ENCODE measurements at regions not wholly inside any gene's neighbourhood (a gene's known extent, or its start where the extent isn't known, plus 50 kb on each side); places are given as distances from the start of the nearest gene placed in this dataset.

- H3K4me1 ChIP-seq (ENCODE audit: insufficient read depth, low read length) = no peaks in the 10 kb centered on the region; the same call in 1 of the 2 replicates
- no peak overlapping the region for H3K9ac ChIP-seq (ENCODE audit: low read depth, low read length)
- H3K27ac ChIP-seq (ENCODE audit: low read length) = no peak overlapping the region
- H3K36me3 ChIP-seq (ENCODE audit: insufficient read depth, low read depth, low read length) = no peaks in the 10 kb centered on the region
- H3K4me3 ChIP-seq (ENCODE audit: low read length) = no peak overlapping the region
- no peaks in the 10 kb centered on the region for H3K9me3 ChIP-seq (ENCODE audit: insufficient read depth, low read depth, low read length)
- H3K27me3 ChIP-seq (ENCODE audit: insufficient read depth, low read length) = no peaks in the 10 kb centered on the region
Observed at GRCh38 chr5:3827624-3828023, 232.0 kb downstream of the IRX1 start.

- Histone ChIP-seq H3K36me3 (ENCODE audit: insufficient read depth, low read depth, low read length) (no peaks in the 10 kb centered on the region), H3K4me3 (ENCODE audit: low read length) (no peak overlapping the region), H3K9ac (ENCODE audit: low read depth, low read length) (no peak overlapping the region), H3K4me1 (ENCODE audit: insufficient read depth, low read length) (no peaks in the 10 kb centered on the region; the same call in 1 of the 2 replicates), H3K9me3 (ENCODE audit: insufficient read depth, low read depth, low read length) (no peaks in the 10 kb centered on the region), H3K27me3 (ENCODE audit: insufficient read depth, low read length) (no peaks in the 10 kb centered on the region), H3K27ac (ENCODE audit: low read length) (no peak overlapping the region)
Observed at GRCh38 chr5:3828761-3829160, 233.1 kb downstream of the IRX1 start.

GRCh38 chr5:3833566-3833965, 237.9 kb downstream of the IRX1 start:
- no peak overlapping the region for H3K27ac ChIP-seq (ENCODE audit: low read length)

DNA sequence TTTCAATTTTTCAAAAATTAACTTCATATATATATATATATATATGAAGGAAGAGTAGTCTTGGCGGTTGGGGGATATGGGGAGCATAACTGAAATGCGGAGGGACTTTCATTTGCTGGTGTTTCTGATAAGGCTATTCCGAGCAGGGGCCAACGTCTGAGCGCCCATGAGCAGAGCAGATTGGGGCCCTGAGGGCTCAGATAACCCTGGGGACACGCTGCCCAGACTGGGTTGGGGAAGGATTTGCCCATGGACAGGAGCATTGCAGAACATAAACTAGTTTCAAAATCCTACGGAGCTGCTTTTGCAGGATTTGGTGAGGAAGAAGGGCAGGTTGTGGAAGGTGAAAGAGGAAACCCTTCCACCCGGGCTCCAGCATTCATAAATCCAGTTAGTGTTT, 240.2 kb downstream of the IRX1 start:
- H3K4me1 ChIP-seq (ENCODE audit: insufficient read depth, low read length) = no peaks in the 10 kb centered on the region
- H3K4me3 ChIP-seq (ENCODE audit: low read length) = no peak overlapping the region
- H3K9me3 ChIP-seq (ENCODE audit: insufficient read depth, low read depth, low read length) = no peaks in the 10 kb centered on the region
- H3K27me3 ChIP-seq (ENCODE audit: insufficient read depth, low read length) = no peaks in the 10 kb centered on the region
- no peak overlapping the region for H3K9ac ChIP-seq (ENCODE audit: low read depth, low read length)
- H3K27ac ChIP-seq (ENCODE audit: low read length) = no peak overlapping the region
- H3K36me3 ChIP-seq (ENCODE audit: insufficient read depth, low read depth, low read length) = no peaks in the 10 kb centered on the region

More at GRCh38 chr5:3833566-3833965, 237.9 kb downstream of the IRX1 start:
- Histone ChIP-seq H3K4me1 (ENCODE audit: insufficient read depth, low read length) (no peaks in the 10 kb centered on the region), H3K27me3 (ENCODE audit: insufficient read depth, low read length) (no peaks in the 10 kb centered on the region), H3K4me3 (ENCODE audit: low read length) (no peak overlapping the region), H3K9me3 (ENCODE audit: insufficient read depth, low read depth, low read length) (no peaks in the 10 kb centered on the region), H3K36me3 (ENCODE audit: insufficient read depth, low read depth, low read length) (no peaks in the 10 kb centered on the region), H3K9ac (ENCODE audit: low read depth, low read length) (no peak overlapping the region)

DNA sequence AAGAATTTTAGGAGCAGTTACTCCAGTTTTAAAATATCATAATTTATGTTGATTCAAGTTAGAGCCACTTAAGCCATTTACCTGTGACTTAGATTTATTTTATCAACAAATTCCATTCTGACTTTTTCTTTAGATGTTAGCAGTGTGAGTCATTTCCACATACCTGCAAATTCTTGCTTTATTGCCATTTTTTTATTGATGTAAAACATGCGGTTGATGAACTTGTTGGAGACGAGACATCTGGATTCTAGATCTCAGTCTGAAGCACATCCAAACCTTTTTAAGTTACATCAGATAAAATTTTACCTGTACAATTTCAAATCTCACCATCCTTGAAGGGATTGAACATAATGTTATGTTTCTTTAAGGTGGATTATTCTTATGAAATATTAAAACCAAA, 240.9 kb downstream of the IRX1 start:
- Histone ChIP-seq H3K9ac (ENCODE audit: low read depth, low read length) (no peak overlapping the region), H3K27ac (ENCODE audit: low read length) (no peak overlapping the region), H3K36me3 (ENCODE audit: insufficient read depth, low read depth, low read length) (no peaks in the 10 kb centered on the region), H3K4me1 (ENCODE audit: insufficient read depth, low read length) (no peaks in the 10 kb centered on the region), H3K4me3 (ENCODE audit: low read length) (no peak overlapping the region), H3K27me3 (ENCODE audit: insufficient read depth, low read length) (no peaks in the 10 kb centered on the region), H3K9me3 (ENCODE audit: insufficient read depth, low read depth, low read length) (no peaks in the 10 kb centered on the region)

GRCh38 chr5:3837506-3837905, 241.9 kb downstream of the IRX1 start:
- no peaks in the 10 kb centered on the region for H3K9me3 ChIP-seq (ENCODE audit: insufficient read depth, low read depth, low read length)

DNA sequence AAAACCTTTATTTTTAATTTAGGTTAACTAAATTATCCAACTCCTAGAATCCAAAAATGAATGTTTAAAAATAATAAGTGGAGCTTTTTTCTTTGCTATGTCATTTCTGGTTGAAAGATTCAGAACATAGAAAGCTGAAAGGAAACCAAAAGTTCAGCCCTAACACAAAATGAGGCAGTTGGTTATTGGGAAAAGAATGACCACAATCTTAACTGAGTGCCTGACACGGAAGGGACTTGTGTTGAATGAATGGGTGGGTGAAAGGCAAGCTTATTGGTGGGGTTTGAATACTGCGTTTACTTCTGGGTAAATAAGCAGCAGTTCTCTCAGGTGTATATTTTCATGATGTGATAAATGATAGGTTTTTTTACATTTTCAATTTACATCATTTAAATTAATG, 243.5 kb downstream of the IRX1 start:
- H3K27ac ChIP-seq (ENCODE audit: low read length) = no peak overlapping the region
- no peaks in the 10 kb centered on the region for H3K9me3 ChIP-seq (ENCODE audit: insufficient read depth, low read depth, low read length)
- no peaks in the 10 kb centered on the region for H3K4me1 ChIP-seq (ENCODE audit: insufficient read depth, low read length)
- H3K36me3 ChIP-seq (ENCODE audit: insufficient read depth, low read depth, low read length) = no peaks in the 10 kb centered on the region
- no peak overlapping the region for H3K4me3 ChIP-seq (ENCODE audit: low read length)
- H3K9ac ChIP-seq (ENCODE audit: low read depth, low read length) = no peak overlapping the region
- H3K27me3 ChIP-seq (ENCODE audit: insufficient read depth, low read length) = no peaks in the 10 kb centered on the region

More at GRCh38 chr5:3837506-3837905, 241.9 kb downstream of the IRX1 start:
- Histone ChIP-seq H3K27ac (ENCODE audit: low read length) (no peak overlapping the region), H3K27me3 (ENCODE audit: insufficient read depth, low read length) (no peaks in the 10 kb centered on the region), H3K4me1 (ENCODE audit: insufficient read depth, low read length) (no peaks in the 10 kb centered on the region), H3K4me3 (ENCODE audit: low read length) (no peak overlapping the region), H3K9ac (ENCODE audit: low read depth, low read length) (no peak overlapping the region), H3K36me3 (ENCODE audit: insufficient read depth, low read depth, low read length) (no peaks in the 10 kb centered on the region)

DNA sequence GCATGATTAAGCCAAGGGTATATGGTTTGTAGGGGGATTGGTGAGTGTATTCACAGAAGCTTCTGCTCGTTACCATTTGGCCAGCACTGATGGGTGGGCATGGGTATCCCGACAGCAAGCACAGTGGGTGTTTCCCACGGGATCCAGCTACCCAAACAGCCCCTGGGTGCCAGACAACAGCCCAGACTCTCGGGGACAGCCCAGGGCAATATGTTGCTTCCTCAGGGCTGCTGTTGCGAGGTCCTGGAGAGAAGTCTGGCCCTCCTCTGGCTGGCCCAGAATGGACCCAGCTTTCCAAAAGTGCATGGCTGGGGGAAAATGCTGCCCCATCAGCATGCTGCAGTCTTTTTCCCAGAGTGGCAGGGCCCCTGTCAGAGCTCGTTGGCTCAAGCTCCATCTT, 247.0 kb downstream of the IRX1 start:
- H3K4me1 ChIP-seq (ENCODE audit: insufficient read depth, low read length) = no peaks in the 10 kb centered on the region
- no peaks in the 10 kb centered on the region for H3K27me3 ChIP-seq (ENCODE audit: insufficient read depth, low read length)
- no peak overlapping the region for H3K9ac ChIP-seq (ENCODE audit: low read depth, low read length)
- H3K36me3 ChIP-seq (ENCODE audit: insufficient read depth, low read depth, low read length) = no peaks in the 10 kb centered on the region
- no peak overlapping the region for H3K27ac ChIP-seq (ENCODE audit: low read length)
- peaks cover 7% of the 10 kb centered on the region; the same call in 1 of the 2 replicates for H3K9me3 ChIP-seq (ENCODE audit: insufficient read depth, low read depth, low read length)
- H3K4me3 ChIP-seq (ENCODE audit: low read length) = no peak overlapping the region

DNA sequence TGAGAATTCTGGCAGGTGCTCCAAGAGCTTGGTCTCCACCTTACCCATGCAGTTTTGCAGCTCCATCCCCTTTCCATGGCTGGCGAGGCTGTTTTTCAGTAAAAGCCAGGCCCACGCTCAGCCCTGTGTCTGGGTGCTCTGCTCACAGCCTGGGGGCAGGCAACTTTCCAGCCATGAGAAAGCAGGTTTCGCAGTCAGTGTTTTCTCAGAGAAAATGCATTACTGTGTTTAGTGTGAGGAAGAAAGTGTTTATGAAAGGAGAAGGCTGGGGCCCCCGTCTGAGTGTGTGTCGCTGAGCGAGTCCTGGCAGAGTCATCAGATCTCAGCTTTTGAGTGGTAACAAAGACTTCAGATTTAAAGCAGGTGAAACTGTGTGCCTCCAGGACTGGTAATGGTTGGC, 248.1 kb downstream of the IRX1 start:
- Histone ChIP-seq H3K27me3 (ENCODE audit: insufficient read depth, low read length) (no peaks in the 10 kb centered on the region), H3K36me3 (ENCODE audit: insufficient read depth, low read depth, low read length) (no peaks in the 10 kb centered on the region), H3K27ac (ENCODE audit: low read length) (no peak overlapping the region), H3K4me1 (ENCODE audit: insufficient read depth, low read length) (no peaks in the 10 kb centered on the region), H3K4me3 (ENCODE audit: low read length) (no peak overlapping the region), H3K9me3 (ENCODE audit: insufficient read depth, low read depth, low read length) (peaks cover 7% of the 10 kb centered on the region; the same call in 1 of the 2 replicates), H3K9ac (ENCODE audit: low read depth, low read length) (no peak overlapping the region)

- H3K27me3 ChIP-seq (ENCODE audit: insufficient read depth, low read length) = no peaks in the 10 kb centered on the region
- no peak overlapping the region for H3K27ac ChIP-seq (ENCODE audit: low read length)
- H3K9ac ChIP-seq (ENCODE audit: low read depth, low read length) = no peak overlapping the region
- H3K4me3 ChIP-seq (ENCODE audit: low read length) = no peak overlapping the region
- H3K9me3 ChIP-seq (ENCODE audit: insufficient read depth, low read depth, low read length) = peaks cover 7% of the 10 kb centered on the region; the same call in 1 of the 2 replicates
- no peaks in the 10 kb centered on the region for H3K4me1 ChIP-seq (ENCODE audit: insufficient read depth, low read length)
- H3K36me3 ChIP-seq (ENCODE audit: insufficient read depth, low read depth, low read length) = no peaks in the 10 kb centered on the region
Observed at GRCh38 chr5:3844266-3844665, 248.6 kb downstream of the IRX1 start.

DNA sequence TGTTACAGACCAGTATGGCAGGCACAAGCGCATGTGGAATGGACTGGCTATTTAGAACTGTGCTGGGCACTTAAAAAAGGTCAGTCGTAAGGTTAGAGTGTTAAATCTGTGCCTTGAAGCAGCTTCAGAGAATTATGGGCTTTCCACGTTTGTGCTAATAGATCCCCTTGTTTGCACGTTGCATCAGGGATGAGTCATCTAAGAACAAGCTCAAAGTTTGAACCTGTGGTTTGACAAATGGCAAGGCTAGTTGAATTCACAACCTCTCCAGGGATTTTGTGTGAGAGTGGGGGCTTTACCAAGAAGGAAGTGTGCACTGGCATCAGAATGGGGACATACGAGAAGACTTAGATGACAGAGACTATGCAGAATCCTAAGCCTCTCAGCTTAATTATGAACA, 249.6 kb downstream of the IRX1 start:
- no peak overlapping the region for H3K27ac ChIP-seq (ENCODE audit: low read length)
- H3K27me3 ChIP-seq (ENCODE audit: insufficient read depth, low read length) = no peaks in the 10 kb centered on the region
- H3K9ac ChIP-seq (ENCODE audit: low read depth, low read length) = no peak overlapping the region
- H3K4me3 ChIP-seq (ENCODE audit: low read length) = no peak overlapping the region
- H3K9me3 ChIP-seq (ENCODE audit: insufficient read depth, low read depth, low read length) = peaks cover 7% of the 10 kb centered on the region; the same call in 1 of the 2 replicates
- no peaks in the 10 kb centered on the region for H3K4me1 ChIP-seq (ENCODE audit: insufficient read depth, low read length)
- H3K36me3 ChIP-seq (ENCODE audit: insufficient read depth, low read depth, low read length) = no peaks in the 10 kb centered on the region

- Histone ChIP-seq H3K4me3 (ENCODE audit: low read length) (no peak overlapping the region), H3K27me3 (ENCODE audit: insufficient read depth, low read length) (no peaks in the 10 kb centered on the region), H3K4me1 (ENCODE audit: insufficient read depth, low read length) (no peaks in the 10 kb centered on the region), H3K27ac (ENCODE audit: low read length) (no peak overlapping the region), H3K9ac (ENCODE audit: low read depth, low read length) (no peak overlapping the region), H3K9me3 (ENCODE audit: insufficient read depth, low read depth, low read length) (no peaks in the 10 kb centered on the region), H3K36me3 (ENCODE audit: insufficient read depth, low read depth, low read length) (no peaks in the 10 kb centered on the region)
Observed at GRCh38 chr5:3852161-3852916, 256.7 kb downstream of the IRX1 start.

All from iPS-20b (cell line).